Islet of Langerhans (tissue), 1 donor: ENCODE measurements at regions not wholly inside any gene's neighbourhood (a gene's known extent, or its start where the extent isn't known, plus 50 kb on each side); places are given as distances from the start of the nearest gene placed in this dataset.
"Not testable (repeated sequence)": the region's sequence is repeated elsewhere in the genome, so short reads cannot be mapped to it uniquely, and the experiment has no call there.

Experiments used
- FAIRE-seq: peaks from one replicate; lab custom pipeline; 2011; peaks lifted over from hg19 to GRCh38; lab: Jason Lieb, UNC

- FAIRE-seq = no peak
Measured at GRCh38 chr6:167735084-167735950, 91.4 kb upstream of the AFDN start.

- no peak for FAIRE-seq
Measured at GRCh38 chr6:167735951-167736288, 90.8 kb upstream of the AFDN start.

- no peak for FAIRE-seq
Measured at GRCh38 chr6:167736486-167737204, 90.1 kb upstream of the AFDN start.

- no peak for FAIRE-seq
Measured at GRCh38 chr6:167737205-167737830, 89.4 kb upstream of the AFDN start.

- no peak for FAIRE-seq
Measured at GRCh38 chr6:167738386-167738785, 88.3 kb upstream of the AFDN start.

GRCh38 chr6:167739721-167740475, 86.8 kb upstream of the AFDN start:
- no peak for FAIRE-seq

GRCh38 chr6:167742719-167743303, 83.9 kb upstream of the AFDN start:
- no peak for FAIRE-seq

GRCh38 chr6:167744681-167745669, 81.7 kb upstream of the AFDN start:
- no peak for FAIRE-seq

- no peak for FAIRE-seq
Measured at GRCh38 chr6:167745670-167746389, 80.9 kb upstream of the AFDN start.

- FAIRE-seq = no peak
Measured at GRCh38 chr6:167746390-167746907, 80.3 kb upstream of the AFDN start.

- no peak for FAIRE-seq
Measured at GRCh38 chr6:167746975-167747374, 79.7 kb upstream of the AFDN start.

- no peak for FAIRE-seq
Measured at GRCh38 chr6:167747645-167748044, 79.1 kb upstream of the AFDN start.

GRCh38 chr6:167748046-167748445, 78.7 kb upstream of the AFDN start:
- FAIRE-seq = no peak

- no peak for FAIRE-seq
Measured at GRCh38 chr6:167748458-167749379, 78.0 kb upstream of the AFDN start.

- FAIRE-seq = no peak
Measured at GRCh38 chr6:167750956-167751358, 75.8 kb upstream of the AFDN start.

- no peak for FAIRE-seq
Measured at GRCh38 chr6:167751579-167752115, 75.1 kb upstream of the AFDN start.

GRCh38 chr6:167753281-167753680, 73.4 kb upstream of the AFDN start:
- FAIRE-seq = not testable (repeated sequence)

GRCh38 chr6:167754691-167755090, 72.0 kb upstream of the AFDN start:
- FAIRE-seq = no peak

GRCh38 chr6:167755461-167755860, 71.2 kb upstream of the AFDN start:
- FAIRE-seq = no peak
